ENCODE measurements at regions not wholly inside any gene's neighbourhood (a gene's known extent, or its start where the extent isn't known, plus 50 kb on each side); places are given as distances from the start of the nearest gene placed in this dataset.
"Not testable (repeated sequence)": the region's sequence is repeated elsewhere in the genome, so short reads cannot be mapped to it uniquely, and the experiment has no call there.

DNA sequence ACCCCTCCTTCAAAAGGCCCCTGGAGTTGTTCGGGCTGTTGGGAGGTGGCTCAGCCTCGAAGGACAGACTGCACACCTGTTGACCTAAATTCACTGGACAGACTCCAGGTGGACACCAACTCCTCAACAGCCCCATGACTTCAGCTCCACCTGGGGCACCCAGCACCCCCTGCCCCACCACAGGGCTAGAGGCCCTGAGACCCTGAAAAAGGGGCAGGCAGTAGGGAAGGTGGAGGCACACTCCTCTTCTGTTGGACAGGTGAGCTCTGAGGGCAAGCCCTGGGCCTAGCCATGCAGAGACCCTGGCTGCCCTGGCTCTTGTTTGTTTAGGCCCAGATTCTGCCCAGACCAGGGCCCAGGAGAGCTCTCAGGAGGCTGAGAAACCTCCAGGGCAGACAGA is 409.7 kb upstream of the CAMK1G start:
- not testable (repeated sequence) for DNase-seq (ENCODE audit: low read depth)

DNA sequence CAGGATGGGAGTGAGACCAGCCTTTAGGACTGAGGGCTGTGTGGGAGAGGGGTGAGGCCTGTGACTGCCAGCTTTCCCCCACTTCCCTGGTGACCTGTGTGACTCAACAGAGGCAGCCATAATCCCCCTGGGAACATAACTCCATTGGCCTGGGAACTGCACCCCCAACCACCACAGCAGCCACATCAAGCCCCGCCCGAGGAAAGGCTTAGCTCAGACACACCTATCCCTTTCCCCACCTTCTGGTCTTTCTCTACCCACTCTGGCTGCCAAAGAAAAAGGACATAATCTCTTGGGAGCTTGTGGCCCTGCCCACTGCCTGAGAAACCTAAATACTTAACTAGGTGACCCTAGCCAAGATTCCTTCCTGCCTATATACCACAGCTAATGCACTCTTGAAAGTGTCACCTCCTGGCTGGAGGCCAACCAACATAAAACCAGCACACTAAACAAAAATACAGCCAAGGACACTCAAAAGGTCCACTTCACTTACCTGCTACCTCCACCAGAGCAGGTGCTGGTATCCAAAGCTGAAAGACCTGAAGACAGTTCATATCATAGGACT is 406.6 kb upstream of the CAMK1G start:
- DNase-seq (ENCODE audit: low read depth), result no peak

DNA sequence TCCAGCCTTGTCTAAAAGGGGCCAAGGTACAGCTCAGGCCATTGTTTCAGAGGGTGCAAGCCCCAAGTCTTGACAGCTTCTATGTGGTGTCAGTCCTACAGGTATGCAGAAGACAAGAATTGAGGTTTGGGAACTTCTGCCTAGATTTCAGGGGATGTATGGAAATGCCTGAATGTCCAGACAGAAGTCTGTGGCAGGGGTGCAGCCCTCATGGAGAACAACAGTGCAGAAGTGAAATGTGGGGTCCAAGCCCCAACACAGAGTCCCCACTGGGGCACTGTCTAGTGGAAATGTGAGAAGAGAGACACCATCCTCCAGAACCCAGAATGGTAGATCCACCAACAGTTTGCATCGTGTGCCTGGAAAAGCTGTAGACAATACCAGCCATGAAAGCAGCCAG is 400.3 kb upstream of the CAMK1G start:
- no peak for DNase-seq (ENCODE audit: low read depth)

DNA sequence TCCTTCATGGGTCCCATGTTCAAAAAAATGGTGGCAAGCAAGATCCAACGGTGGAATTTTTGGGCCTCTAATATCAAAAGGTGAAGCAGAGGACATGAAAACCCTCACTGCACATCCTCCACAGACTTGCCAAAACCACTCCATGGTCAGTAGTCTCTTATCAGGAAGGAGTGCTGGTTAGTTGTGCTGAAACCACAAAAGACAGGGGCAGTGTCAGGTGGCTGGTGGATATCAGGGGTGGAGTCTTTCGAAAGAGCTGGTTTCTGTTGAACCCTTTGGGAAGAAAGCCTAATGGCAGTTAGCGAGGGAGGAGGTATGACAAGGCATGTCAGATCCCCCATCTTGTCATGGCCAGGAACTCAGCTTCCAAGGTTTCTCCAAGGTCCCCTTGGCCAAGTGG is 395.9 kb upstream of the CAMK1G start:
- DNase-seq (ENCODE audit: low read depth), result no peak

DNA sequence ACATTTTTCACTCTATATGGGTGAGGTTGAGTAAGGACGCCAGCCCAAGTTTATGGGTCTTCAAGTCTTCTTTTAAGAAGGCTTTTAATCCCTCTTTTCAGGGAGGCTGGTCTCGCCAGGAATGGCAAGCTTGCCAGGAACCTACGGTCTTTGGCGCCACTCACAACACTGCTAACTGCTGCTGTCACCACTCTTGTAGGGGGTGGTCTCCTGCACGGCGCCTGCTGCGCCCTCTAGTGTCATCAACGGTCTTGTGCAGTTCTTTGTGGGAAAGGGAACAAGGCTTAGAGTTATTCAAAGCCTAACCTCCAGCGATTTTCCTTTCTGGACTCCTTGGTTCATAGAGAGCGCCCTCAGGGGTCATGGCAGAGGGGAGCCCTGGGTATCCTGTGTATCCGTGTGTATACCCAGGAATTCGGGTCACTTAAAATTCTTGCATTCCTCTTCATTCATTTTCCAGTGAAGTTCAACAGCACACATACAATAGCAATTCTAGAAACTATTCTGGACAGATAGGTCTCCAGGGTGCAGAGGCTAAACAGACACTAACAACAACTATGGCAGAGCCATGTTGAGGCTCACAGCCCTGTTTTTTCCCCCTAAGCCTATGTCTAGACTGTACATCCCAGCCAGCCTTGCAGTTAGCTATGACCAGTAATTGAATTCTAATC is 392.8 kb upstream of the CAMK1G start:
- DNase-seq (ENCODE audit: low read depth), result peak; percentile 9

DNA sequence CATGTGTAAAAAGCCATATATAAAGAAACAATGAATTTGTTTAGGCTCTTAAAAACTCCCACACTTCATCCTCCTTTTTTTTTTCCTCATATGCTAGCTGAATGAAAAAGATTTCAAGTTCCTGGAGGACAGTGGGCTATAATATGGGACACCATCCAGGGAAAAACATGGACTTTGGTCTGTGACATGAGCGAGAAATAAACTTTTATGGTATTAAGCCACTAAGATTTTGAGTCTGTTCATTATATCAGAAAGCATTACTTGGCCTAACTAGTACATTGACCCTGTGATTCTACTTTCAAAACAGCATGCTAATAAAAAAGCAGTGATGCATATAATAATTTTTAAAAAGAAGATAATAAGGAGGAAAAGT is 392.3 kb upstream of the CAMK1G start:
- DNase-seq (ENCODE audit: low read depth), result no peak

DNA sequence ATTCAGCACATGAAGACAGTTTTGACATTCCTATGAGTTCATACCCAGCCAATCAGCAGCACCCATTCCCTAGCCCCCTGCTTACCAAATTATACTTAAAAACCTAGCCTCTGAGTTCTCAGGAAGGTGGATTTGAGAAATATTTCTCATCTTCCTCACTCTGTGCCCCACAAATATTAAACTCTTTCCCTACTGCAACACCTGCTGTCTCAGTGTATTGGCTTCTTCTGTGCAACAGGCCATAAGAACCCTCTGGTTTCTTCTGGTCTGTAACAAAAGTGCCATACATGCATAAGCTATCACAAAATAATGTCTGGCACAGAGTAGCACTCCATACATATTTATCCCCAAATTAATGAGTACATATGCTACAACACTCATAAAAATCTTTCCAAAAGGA is 387.4 kb upstream of the CAMK1G start:
- no peak for DNase-seq (ENCODE audit: low read depth)

DNA sequence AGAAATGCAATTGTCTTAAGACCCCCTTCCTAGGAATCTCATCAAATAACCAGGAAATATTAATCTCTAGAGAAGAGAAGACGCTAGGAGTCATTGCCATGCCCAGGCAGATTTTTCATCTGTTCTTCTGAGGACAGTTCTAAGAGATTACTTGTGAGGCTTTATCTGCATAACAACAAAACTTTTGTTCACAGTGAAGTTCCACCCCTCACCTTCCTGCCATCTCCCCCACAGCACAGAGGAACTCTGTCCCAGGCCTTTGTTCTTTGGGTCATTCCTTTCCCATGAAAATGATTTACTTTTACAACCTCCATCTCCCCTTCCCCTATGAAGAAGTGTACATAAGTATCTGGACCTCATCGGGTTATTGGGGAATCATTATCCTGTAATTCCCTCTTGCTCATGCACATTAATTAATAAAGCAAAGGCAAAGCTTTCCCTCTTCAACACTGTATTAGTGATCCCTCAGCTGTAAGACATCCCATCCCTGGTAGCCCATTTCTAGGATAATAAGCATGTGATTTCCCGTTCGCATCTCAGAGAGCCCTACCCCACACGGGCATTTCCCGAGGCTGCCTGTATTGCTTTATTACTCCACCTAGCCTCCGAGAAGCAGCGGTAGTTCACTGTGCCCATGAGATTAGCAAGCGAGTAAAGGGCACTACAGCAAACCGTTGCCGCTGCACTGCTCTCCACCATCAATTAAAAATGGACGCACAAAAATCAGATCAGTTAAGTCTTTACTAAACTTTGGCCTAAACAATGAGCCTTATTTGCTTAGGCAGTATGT is 384.4 kb upstream of the CAMK1G start:
- DNase-seq (ENCODE audit: low read depth), result no peak

DNA sequence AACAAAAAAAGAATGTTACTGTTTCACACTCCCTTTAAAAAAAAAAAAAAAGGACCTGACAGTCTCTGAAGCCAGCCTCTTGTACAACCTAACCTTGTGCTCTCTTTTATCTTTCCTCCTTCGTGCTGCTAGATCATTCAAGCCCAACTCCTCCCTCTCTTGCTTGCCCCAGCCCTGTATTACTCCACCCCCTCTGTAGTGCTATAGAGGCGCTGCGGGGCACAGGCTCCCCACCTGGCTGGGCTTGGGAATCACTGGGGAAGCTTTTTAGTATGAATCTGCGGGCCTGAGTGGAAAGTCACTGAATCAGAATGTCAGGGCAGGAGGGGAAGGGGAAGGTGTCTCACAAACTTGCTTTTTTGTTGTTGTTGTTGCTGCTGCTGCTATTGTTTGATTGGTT is 383.7 kb upstream of the CAMK1G start:
- no peak for DNase-seq (ENCODE audit: low read depth)

DNA sequence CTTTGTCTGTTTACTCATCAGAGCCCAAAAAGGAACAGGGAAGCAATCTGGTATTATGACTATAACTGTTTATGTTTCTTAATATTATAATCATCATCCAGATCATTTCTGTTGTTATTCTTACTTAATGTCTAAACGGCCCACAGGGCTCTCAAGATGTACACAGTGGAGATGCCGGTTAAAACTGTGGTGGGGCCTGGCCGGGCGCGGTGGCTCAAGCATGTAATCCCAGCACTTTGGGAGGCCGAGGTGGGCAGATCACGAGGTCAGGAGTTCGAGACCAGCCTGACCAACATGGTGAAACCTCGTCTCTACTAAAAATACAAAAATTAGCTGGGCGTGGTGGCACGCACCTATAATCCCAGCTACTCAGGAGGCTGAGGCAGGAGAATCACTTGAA is 381.2 kb upstream of the CAMK1G start:
- DNase-seq (ENCODE audit: low read depth), result not testable (repeated sequence)

DNA sequence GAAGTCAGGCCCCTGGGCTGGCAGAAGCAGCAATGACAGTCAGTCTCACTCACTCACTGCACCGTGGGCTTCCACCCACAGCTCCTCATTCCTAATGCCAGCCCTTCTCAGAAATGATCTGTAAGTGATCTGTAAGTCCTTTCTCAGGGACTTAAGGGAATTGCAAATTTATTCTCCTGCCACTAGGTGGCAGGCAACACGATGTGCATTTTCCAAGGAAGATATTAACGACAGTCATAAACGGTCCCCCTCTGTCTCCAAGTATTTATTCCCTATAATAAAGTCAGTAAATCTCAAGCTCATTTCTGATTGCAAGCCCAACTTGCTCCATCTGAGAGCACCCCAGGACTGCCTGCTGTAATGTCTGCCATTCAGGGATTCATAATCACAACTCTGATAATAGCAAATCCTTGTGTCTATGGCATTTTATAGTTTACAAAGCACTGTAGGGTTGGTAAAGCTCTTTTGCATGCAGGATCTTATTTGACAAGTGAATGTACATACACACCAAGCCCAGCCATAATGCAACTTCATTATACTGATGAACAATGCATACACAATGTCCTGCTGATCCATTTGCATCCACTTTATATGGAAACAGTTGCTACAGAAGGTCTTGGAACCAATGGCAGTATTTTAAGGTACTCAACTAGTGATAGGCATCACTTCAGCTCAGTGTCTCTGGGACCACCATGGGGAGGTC is 380.5 kb upstream of the CAMK1G start:
- DNase-seq (ENCODE audit: low read depth), result peak; percentile 15

DNA sequence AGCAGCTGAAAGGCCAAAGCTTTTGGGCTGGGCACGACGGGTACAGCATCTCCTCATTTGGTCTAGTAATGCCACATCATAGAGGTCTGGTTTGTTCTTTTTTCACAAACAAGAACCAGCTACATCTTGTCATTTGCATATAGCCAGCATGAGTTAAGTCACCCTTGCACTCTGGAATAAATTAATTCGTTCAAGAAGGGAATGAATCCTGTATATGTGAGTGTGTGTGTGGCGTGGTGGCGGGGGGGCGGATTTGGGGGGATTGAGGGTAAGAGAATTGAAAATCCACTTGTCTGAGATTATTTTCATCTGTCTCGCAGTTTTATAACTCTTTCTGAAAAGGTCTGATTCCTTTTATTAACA is 380.0 kb upstream of the CAMK1G start:
- no peak for DNase-seq (ENCODE audit: low read depth)

DNA sequence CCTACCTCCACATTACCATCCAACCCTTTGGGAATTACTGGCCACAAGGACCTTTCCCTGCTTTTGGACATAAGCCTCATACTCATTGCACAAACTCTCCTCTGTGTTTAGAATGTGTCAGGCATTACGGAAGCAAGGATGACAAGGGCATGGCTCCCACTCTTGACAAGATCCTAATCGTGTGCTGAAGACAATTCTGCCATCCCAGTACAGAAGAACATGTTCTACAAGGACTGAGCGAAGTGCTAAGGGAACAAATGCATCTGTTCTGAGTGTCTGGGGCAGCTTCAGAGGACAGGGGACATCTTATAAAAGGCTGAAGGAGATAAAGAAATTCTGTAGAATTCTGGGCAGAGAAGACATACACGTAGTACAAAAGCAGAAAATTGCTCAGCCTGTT is 378.5 kb upstream of the CAMK1G start:
- DNase-seq (ENCODE audit: low read depth), result no peak

DNA sequence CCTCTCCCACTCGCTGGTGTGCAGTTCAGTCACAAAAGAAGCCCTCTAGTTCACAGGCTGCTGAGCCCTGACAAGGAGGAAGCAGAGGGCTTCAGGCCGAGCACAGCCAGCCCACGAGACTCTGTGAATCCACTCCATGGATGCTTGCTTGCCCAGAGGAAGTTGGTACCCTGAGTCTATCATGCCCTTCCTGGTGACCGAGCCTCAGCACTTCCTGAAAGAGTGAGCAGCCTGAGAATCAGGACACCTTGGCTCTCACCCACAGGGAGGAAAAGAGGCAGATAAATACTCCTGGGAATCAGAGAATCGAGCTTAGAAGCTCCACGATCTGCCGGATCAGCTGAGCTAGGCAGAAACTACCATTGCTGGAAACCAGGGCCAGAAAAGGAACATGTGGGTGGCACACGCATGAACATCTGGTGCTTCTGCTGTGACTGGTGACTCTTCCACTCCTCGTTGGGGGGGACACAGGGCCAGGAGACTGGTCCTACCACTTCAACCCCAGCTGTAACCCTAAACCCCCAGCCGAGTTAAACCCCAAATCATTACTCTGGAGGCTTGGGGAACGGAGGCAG is 376.3 kb upstream of the CAMK1G start:
- DNase-seq (ENCODE audit: low read depth), result no peak

DNA sequence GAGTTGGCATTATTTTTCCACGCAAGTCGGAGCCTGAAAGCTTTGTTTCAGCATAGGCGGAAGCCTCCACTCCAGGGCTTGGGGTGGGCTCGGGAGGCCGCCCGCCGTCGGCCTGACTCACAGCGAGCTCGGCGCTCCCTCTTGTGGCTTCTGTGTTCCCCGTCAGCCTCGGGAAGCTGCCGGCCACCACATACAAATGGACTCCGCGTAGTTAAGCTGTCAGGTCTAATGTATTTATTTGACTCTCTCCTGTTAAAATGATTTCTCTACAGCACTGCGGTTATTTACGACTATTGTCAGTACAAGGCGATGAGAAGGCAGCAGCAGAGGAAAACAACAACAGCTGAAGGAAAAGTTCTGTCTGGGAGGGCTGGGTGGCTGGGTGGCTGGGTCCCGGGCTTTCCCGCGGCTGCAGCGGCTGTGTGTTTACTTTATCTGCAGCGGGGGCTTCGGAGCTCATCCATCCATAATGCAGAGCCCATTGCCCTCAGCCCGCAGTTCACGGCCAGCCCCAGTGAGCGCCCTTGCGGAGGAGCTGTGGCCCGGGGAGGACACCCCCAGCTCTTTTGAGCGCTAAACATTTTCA is 375.7 kb upstream of the CAMK1G start:
- no peak for DNase-seq (ENCODE audit: low read depth)

DNA sequence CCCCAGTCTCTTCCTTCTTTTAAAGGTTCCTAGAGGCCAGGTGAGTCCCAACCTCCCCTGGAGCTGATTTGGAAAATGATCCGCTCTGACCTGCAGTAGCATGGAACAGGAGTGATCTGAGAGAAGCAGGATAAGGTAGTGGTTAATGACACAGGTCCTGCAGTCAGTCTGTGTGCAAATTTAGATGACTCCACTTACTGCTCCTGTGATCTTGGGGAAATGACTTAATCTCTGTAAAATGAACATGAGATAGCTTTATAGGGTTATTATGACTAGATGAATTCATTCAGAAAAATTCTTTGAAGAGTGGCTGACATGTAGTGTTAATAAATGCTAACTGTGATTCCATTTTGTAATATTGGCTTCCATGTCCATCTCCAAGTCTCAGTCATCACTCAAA is 374.9 kb upstream of the CAMK1G start:
- no peak for DNase-seq (ENCODE audit: low read depth)

DNA sequence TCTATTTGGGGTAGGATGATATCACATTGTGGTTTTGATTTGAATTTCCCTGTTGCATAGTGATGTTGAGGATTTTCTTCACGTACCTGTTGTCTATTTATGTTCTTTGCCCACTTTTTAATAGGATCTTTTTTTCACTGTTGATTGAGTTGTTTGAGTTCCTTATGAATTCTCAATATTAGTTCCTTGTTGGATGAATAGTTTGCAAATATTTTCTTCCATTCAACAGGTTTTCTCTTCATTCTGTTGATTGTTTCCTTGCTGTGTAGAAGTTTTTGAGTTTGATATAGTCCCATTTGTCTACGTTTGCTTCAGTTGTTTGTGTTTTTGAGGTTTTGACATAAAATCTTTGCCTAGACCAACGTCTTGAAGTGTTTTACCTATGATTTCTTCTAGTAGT is 369.5 kb upstream of the CAMK1G start:
- no peak for DNase-seq (ENCODE audit: low read depth)

DNA sequence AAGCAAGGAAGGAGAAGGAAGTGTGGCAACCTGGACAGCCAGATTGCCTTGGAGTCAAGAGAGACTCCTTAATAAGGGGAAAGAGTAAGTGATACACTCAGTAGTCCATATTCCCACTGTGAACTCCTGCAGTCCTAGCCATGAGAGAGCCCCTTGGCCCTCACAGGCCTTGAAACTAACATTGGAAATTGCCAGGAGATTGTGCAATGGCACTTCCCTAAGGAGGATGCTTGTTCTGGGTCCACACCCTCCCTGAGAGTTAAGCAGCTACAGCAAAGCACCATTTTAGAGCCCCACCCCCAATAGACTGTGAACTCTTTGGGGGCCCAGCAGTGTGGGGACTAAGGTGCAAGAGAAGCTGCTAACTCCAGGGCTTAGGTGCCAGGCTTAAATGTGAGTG is 367.7 kb upstream of the CAMK1G start:
- no peak for DNase-seq (ENCODE audit: low read depth)

DNA sequence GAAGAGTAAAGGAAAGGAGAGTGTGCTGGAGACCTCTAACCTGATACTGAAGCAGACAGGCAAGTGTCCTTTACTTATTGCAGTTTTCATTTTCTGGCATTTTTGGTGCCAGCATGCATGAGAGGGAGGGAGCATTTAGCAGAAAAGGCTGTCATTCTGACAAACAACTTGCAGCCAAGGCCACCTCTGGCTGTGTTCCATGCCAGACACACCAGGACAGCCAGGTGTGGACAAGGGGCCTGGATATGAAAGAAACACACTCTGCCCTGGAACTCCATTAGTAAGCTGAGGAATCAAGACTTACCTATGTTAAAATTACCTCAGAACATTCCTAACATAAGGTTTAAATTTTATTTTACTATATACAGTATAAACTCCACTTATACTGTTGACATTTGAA is 365.4 kb upstream of the CAMK1G start:
- no peak for DNase-seq (ENCODE audit: low read depth)

DNA sequence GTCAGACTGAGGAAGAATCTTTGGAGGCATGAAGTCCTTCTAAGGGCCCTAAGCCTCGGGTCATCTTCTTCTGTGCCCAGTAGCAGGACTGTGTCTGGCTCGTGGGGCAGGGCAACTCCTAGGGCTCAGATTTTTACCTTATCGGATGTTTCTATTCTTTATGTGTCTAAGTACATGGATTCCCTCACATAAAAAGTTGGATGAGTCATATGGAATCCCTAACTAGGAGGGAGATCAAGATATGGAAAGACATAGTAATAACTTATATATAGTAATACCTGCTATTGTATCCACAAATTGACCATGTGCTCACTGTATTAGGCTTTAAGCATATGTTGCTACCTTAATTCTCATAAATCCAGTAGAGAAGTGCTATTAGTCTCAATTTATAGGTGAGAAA is 364.5 kb upstream of the CAMK1G start:
- no peak for DNase-seq (ENCODE audit: low read depth)

DNA sequence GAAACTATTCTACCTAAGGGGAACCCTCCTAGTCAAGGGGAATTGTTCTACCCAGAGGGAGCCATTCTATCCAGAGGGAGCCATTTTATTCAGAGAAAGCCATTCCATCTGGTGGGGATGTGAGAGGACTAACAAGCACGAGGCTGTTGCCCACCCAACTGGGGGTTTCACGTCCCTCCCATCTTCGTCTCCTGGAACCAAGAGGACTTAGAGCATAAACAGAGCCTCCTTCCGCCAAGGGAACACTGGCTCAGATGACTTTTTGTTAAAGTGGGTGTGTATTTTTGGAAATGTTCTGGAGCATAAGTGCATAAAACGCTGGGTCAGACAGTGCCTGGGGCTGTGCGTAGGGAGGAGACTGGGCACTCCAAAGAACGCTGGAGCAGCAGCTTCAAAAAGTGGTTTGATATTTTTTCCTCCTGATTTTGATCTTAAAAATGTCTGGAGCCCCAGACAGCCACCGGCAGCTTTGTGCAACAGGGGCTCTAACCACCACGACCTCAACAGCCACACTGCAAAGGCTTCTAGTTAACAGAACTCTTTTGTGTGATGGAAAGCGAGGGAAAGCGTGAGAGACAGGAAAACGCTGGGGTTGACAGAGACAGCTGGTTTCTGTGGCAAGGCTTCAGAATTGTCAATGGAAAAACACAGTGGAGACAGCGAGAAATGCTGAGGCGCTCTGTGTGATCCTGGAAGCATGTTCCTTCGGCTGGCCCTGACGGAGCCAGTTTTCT is 363.6 kb upstream of the CAMK1G start:
- DNase-seq (ENCODE audit: low read depth), result no peak

DNA sequence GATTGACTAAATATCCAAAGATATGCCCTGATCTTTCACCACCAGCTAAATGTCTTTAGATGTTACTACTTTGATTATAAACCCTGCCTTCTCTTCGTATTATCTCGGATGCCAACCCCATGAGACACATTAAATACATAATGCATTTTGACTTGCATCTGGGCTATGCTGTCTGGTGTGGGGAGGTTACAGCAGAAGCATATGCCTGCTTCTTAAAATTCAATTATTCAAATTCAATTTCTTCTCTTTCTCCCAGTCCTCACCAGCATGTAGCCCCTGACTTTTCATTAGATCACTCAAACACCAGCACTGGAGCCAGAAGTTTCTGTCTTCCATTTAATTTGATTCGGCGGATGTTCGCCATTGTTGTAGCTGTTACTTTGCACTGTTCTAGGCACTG is 360.7 kb upstream of the CAMK1G start:
- DNase-seq (ENCODE audit: low read depth), result no peak

Data from CMK (cell line).